Hepatocyte (in vitro differentiated cells): ENCODE measurements at regions not wholly inside any gene's neighbourhood (a gene's known extent, or its start where the extent isn't known, plus 50 kb on each side); places are given as distances from the start of the nearest gene placed in this dataset.

ENCODE experiments used
- DNase-seq: peaks from one replicate; pipeline ENCODE4 v3.0.0-alpha.2; 2016; ENCODE audit warnings: low spot score
- H2AFZ ChIP-seq: fragments of 200-600 bp; sonication (generic); 2 replicates; pipeline ENCODE4 v1.6.0; 2016; ENCODE audit warnings: antibody characterized with exemption, mild to moderate bottlenecking
- H3K27ac ChIP-seq: fragments of 200-600 bp; sonication (generic); 2 replicates; pipeline ENCODE4 v1.5.1; 2016; ENCODE audit warnings: mild to moderate bottlenecking
- H3K27me3 ChIP-seq: fragments of 200-600 bp; sonication (generic); 2 replicates; pipeline ENCODE4 v1.6.1; 2016
- H3K36me3 ChIP-seq: fragments of 200-600 bp; sonication (generic); replicated peaks from 2 replicates; pipeline ENCODE4 v1.5.1; 2016; ENCODE audit warnings: low read depth; ENCODE audit not compliant: insufficient read depth
- H3K4me1 ChIP-seq: fragments of 200-600 bp; sonication (generic); 2 replicates; pipeline ENCODE4 v1.5.1; 2016; ENCODE audit warnings: mild to moderate bottlenecking, moderate library complexity; ENCODE audit not compliant: insufficient read depth
- H3K4me2 ChIP-seq: fragments of 200-600 bp; sonication (generic); 2 replicates; pipeline ENCODE4 v1.6.0; 2016
- H3K4me3 ChIP-seq: fragments of 200-600 bp; sonication (generic); 2 replicates; pipeline ENCODE4 v1.5.1; 2016; ENCODE audit warnings: mild to moderate bottlenecking
- H3K79me2 ChIP-seq: fragments of 200-600 bp; sonication (generic); 2 replicates; pipeline ENCODE4 v1.6.0; 2017; ENCODE audit warnings: mild to moderate bottlenecking
- H3K9me2 ChIP-seq: fragments of 200-600 bp; sonication (generic); replicated peaks from 2 replicates; pipeline ENCODE4 v1.6.0; 2017; ENCODE audit warnings: mild to moderate bottlenecking; ENCODE audit not compliant: insufficient read depth
- H3K9me3 ChIP-seq: fragments of 200-600 bp; sonication (generic); 2 replicates; pipeline ENCODE4 v1.5.1; 2016; ENCODE audit warnings: low read depth, mild to moderate bottlenecking
- H4K20me1 ChIP-seq: fragments of 200-600 bp; sonication (generic); 2 replicates; pipeline ENCODE4 v1.6.0; 2016; ENCODE audit warnings: mild to moderate bottlenecking; ENCODE audit not compliant: insufficient read depth, poor library complexity, severe bottlenecking
- CTCF ChIP-seq: fragments of 200-600 bp; sonication (generic); IDR thresholded peaks from 2 replicates; pipeline ENCODE4 v1.5.1; 2016; ENCODE audit warnings: antibody characterized with exemption, mild to moderate bottlenecking; ENCODE audit not compliant: poor library complexity
- EZH2 ChIP-seq: fragments of 200-600 bp; sonication (generic); IDR thresholded peaks from 2 replicates; pipeline ENCODE4 v1.6.1; 2016; ENCODE audit warnings: antibody characterized with exemption, mild to moderate bottlenecking, borderline replicate concordance
- EZH2phosphoT487 ChIP-seq: fragments of 200-600 bp; sonication (generic); IDR thresholded peaks from one replicate; pipeline ENCODE4 v1.6.1; 2018; ENCODE audit warnings: antibody characterized with exemption, mild to moderate bottlenecking, low read depth, moderate library complexity; ENCODE audit not compliant: unreplicated experiment, severe bottlenecking
- WGBS: methylation state at CpG from one replicate; pipeline ENCODE4 v1.1.6; 2016; ENCODE audit warnings: low lambda C conversion rate; ENCODE audit errors: missing lambda C conversion rate; 5-methylcytosine and 5-hydroxymethylcytosine counted together

DNA sequence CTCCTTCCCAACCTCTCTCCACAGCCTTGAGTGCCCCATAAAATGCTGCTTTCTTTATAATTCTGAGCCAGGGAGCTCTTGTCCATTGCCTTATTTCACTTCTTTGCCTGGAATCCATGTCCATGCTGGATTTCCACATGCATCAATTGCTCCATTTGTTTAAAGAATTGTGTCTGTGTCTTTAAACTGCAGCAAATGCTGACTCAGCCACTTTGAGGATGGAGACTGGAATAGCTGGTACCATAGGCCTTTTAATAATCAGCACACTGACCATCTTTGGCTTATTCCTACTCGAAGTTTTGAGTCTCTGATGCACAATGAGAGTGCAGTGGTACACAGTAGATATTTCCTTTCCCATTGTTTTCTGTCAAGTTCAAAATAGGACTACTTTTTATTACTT lies 318.8 kb downstream of the LRIG3 start:
- Histone ChIP-seq H3K36me3 (no peaks in the 10 kb centered on the region), H3K9me3 (no peaks in the 10 kb centered on the region), H4K20me1 (no peaks in the 10 kb centered on the region), H3K9me2 (no peaks in the 10 kb centered on the region), H3K27ac (no peak overlapping the region), H3K27me3 (no peaks in the 10 kb centered on the region), H3K79me2 (no peaks in the 10 kb centered on the region), H3K4me1 (no peaks in the 10 kb centered on the region), H3K4me2 (no peak overlapping the region), H3K4me3 (no peak overlapping the region), H2AFZ (no peak overlapping the region)
- TF ChIP-seq EZH2phosphoT487 (no peak), CTCF (no peak), EZH2 (no peak)
- 56% methylated on average over 1 of the region's 1 CpG for WGBS
- no peak for DNase-seq

DNA sequence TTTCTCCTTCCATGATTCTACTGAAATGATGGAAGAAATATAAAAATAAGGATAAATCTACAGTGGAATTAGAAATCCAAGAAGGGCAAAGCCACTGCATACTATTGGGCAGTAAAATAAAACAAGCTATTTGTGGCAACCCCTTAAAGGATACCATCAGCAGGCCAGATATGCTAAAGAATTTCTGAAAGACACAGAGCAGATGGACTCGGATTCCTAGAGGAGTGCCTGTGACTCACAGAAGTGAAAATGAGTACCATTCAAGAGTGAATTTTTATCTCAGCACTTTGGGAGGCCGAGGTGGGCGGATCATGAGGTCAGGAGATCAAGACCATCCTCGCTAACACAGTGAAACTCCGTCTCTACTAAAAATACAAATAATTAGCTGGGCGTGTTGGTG lies 318.1 kb downstream of the LRIG3 start:
- Histone ChIP-seq H3K4me2 (no peak overlapping the region), H3K9me3 (no peaks in the 10 kb centered on the region), H2AFZ (no peak overlapping the region), H4K20me1 (no peaks in the 10 kb centered on the region), H3K27ac (no peak overlapping the region), H3K9me2 (no peaks in the 10 kb centered on the region), H3K4me3 (no peak overlapping the region), H3K79me2 (no peaks in the 10 kb centered on the region), H3K36me3 (no peaks in the 10 kb centered on the region), H3K4me1 (no peaks in the 10 kb centered on the region), H3K27me3 (no peaks in the 10 kb centered on the region)
- TF ChIP-seq EZH2phosphoT487 = no peak
- TF ChIP-seq CTCF = no peak
- TF ChIP-seq EZH2 = no peak
- 88% methylated on average over 6 of the region's 6 CpGs for WGBS
- DNase-seq = no peak

GRCh38 chr12:58602736-58603135 lies 317.6 kb downstream of the LRIG3 start:
- Histone ChIP-seq H3K4me1 (no peaks in the 10 kb centered on the region), H3K4me2 (no peak overlapping the region), H3K36me3 (no peaks in the 10 kb centered on the region), H3K9me3 (no peaks in the 10 kb centered on the region), H4K20me1 (no peaks in the 10 kb centered on the region), H3K27me3 (no peaks in the 10 kb centered on the region), H3K79me2 (no peaks in the 10 kb centered on the region), H2AFZ (no peak overlapping the region), H3K27ac (no peak overlapping the region), H3K9me2 (no peaks in the 10 kb centered on the region), H3K4me3 (no peak overlapping the region)
- 86% methylated on average over 1 of the region's 1 CpG for WGBS
- TF ChIP-seq EZH2phosphoT487 (no peak), CTCF (no peak), EZH2 (no peak)
- no peak for DNase-seq

DNA sequence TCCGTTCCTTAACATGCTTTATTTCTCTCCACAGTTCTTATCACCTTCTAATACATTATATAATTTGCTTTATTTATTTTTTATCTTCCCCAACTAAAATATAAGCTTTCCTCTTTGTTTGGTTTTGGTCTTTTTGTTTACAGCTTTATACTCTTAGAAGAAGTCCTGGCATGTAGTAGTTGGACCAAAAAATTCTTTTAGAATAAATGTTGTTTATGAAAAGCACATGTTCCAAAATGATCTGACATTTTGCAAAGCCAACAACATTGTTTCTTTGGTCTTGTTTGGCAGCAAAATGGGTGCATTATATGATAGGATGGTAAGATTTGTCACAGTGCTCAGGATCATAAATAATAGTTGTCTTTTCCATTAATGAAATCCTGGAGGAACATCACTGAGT lies 312.5 kb downstream of the LRIG3 start:
- Histone ChIP-seq H3K4me3 (no peak overlapping the region), H3K27ac (no peak overlapping the region), H2AFZ (no peak overlapping the region), H3K4me2 (no peak overlapping the region), H3K9me3 (no peaks in the 10 kb centered on the region), H3K27me3 (no peaks in the 10 kb centered on the region), H4K20me1 (no peaks in the 10 kb centered on the region), H3K79me2 (no peaks in the 10 kb centered on the region), H3K36me3 (no peaks in the 10 kb centered on the region), H3K4me1 (no peaks in the 10 kb centered on the region), H3K9me2 (no peaks in the 10 kb centered on the region)
- WGBS = 0% methylated on average over 1 of the region's 1 CpG
- TF ChIP-seq CTCF (no peak), EZH2 (no peak), EZH2phosphoT487 (no peak)
- no peak for DNase-seq
